HG02885 (cell line): ENCODE measurements at regions not wholly inside any gene's neighbourhood (a gene's known extent, or its start where the extent isn't known, plus 50 kb on each side); places are given as distances from the start of the nearest gene placed in this dataset.
A peak's percentile ranks its signal among the peaks of the same experiment; 100 is the strongest.
"Not testable (repeated sequence)": the region's sequence is repeated elsewhere in the genome, so short reads cannot be mapped to it uniquely, and the experiment has no call there.

Experiments used
- ATAC-seq: cut with Tn5 transposase; IDR thresholded peaks from one replicate; pipeline ENCODE4 v1.9.1; 2021; ENCODE audit warnings: mild to moderate bottlenecking; ENCODE audit not compliant: unreplicated experiment, poor library complexity

GRCh38 chr12:96085475-96085874 is 50.1 kb upstream of the LTA4H start:
- ATAC-seq = no peak

- ATAC-seq = not testable (repeated sequence)
Measured at GRCh38 chr12:96086190-96086589, 50.8 kb upstream of the LTA4H start.

DNA sequence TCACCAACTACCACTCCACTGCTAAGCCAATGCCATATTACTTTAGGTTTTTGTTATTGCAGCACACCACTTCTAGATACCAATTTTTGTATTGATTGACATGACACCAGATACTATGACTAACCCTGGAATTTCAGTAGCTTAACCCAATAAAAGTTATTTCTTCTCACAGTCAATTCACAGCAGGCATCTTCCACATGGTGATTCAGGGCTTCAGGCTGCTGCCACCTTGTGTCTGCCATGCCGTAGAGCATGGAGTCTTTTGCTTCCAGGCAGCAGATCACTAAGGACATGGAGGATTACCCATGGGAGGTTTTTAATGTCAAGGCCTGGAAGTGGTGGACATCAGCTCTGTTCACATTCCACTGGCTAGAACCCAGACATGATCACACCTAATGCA is 56.4 kb upstream of the LTA4H start:
- no peak for ATAC-seq

DNA sequence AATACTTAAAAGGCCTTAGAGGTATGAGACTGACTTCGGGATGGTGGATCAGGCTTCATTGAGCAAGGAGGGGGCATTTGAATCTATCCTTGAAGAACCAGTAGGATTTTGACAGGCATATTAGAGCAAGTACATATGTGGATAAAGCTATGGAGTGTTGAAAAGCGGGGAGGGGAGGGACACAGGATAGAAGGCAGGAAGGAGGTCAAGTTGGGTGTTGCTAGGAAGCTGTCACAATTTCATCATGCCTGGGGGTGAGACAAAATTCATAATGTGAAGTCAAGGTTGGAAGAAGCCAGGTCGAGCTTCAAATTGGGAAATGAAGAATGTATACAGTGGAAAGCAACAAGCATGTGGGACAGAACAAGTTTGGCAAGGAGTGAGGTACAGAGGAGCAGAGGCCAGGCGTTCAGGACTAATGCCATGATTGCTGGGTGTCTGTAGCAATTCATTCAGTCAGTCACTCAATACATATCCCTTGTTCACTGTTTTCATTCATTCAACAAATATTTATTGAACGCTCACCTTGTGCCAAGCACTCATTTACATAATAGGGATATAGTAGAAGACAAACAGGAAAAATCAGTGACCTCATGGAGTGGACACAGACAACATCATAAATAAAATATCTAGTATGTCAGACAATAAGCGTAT is 58.3 kb upstream of the LTA4H start:
- no peak for ATAC-seq

DNA sequence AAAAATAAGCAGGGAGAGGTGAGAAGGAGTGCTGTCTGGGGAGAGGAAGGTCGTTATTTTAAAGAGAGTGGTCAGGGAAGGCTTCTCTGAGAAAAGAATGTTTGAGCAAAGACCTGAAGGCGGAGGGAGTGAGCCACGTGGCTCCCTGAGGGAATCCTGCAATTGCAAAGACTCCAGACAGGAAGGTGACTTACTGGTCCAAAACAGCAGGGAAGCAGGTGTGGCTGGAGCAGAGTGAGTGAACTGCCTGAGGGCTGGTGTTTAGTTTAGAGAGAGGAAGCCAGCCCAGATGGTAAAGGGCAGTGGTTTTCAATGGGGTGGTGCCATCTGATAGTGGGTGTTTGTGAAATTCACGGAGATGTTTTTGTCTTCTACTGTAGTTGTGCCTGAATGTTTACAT is 58.8 kb upstream of the LTA4H start:
- ATAC-seq = no peak

DNA sequence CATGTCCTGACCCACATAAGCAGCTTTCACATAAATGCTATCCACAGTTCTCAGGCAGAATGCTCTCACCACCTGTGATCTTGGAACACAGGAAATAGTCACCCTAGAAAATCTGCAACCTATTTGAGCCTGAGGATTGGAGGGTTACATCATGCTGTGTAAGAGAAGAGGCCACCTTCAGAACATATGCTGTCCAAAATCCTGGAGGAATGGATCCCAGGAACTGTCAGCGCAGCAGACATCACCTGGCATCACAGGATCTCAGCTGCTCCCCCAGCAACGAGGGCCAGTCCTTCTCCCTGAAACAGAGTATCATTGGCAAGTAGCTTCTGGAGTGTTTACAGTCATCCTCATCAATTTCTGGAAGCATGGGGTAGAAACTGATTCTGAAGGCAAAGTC is 63.2 kb upstream of the LTA4H start:
- ATAC-seq = no peak

GRCh38 chr12:96099421-96099820 is 64.0 kb upstream of the LTA4H start:
- ATAC-seq = no peak

DNA sequence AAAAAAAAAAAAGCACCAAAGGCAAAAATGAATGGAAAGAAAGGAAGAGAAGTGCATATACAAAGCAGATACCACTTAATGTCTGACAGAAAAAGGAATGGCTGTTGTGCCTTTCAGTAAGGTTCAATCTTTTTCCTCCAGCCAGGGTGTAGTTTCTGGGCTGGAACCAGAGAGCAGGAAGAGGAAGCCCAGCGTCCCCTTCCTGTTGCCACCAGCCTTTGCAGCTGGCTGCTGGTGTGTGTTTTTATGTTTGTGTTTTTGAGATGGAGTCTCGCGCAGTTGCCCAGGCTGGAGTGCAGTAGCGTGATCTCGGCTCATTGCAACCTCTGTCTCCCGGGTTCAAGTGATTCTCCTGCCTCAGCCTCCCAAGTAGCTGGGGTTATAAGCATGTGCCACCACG is 64.6 kb upstream of the LTA4H start:
- ATAC-seq = no peak

- no peak for ATAC-seq
Measured at GRCh38 chr12:96101806-96102205, 66.4 kb upstream of the LTA4H start.

- no peak for ATAC-seq
Measured at GRCh38 chr12:96103067-96103644, 67.8 kb upstream of the LTA4H start.

DNA sequence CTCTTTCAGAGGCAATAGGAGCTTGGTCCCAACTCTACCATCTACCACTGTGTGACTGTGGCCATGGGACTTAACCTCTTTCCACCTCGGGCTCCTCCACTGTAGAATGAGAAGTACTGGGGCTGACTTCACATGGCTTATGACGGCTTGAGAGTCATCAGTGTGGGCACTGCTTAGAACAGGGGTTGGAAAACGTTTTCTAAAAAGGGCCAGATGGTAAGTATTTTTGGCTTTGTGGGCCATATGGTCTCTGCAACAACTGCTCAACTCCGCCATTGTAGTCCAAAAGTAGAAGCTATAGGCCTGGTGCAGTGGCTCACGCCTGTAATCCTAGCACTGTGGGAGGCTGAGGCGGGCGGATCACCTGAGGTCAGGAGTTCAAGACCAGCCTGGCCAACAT is 69.2 kb upstream of the LTA4H start:
- no peak for ATAC-seq

DNA sequence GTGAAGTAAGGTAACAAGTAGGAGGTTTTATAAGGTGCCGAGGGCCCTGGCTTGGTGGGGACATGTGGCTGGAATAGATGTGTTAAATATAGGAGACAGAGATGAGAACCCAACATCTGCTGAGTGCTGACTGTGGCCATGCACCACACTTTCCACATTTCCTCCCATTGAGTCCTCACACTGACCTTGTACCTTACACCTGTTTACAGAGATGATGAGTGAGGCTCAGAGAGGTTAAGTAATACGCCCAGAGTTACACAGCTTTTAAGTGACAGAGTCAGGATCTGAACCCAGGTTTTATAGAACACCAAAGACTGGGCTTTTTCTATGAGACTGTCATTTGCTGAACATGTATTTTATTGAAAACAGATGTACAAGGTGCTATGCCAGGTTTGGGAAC is 70.8 kb upstream of the LTA4H start:
- no peak for ATAC-seq

DNA sequence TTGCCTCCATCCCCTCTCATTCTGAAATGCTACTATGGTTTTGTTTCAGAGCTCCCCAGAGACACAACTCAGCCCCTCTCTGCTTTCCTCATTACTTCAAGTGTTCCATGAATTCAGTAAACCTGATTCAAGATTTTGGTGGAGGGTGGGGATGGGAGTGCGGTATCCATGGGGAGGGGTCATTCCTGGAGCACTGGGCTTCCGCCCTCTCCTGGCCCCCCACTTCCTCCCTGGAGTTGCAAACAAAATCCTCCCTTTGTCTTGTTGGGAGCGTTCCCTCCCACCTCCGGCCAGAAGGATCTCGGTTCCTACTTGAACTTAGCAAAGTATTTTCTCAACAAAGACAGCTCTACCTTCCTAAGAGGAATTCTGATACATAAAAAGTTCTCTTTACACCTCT is 71.8 kb upstream of the LTA4H start:
- no peak for ATAC-seq

GRCh38 chr12:96108321-96108720 is 72.9 kb upstream of the LTA4H start:
- no peak for ATAC-seq

DNA sequence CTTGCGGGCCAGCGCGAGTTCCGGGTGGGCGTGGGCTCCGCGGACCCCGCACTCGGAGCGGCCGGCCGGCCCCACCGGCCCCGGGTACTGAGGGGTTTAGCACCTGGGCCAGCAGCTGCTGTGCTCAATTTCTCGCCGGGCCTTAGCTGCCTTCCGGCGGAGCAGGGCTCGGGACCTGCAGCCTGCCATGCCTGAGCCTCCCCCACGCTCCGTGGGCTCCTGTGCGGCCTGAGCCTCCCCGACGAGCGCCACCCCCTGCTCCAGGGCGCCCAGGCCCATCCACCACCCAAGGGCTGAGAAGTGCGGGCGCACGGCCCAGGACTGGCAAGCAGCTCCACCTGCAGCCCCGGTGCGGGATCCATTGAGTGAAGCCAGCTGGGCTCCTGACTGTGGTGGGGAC is 73.6 kb upstream of the LTA4H start:
- not testable (repeated sequence) for ATAC-seq

DNA sequence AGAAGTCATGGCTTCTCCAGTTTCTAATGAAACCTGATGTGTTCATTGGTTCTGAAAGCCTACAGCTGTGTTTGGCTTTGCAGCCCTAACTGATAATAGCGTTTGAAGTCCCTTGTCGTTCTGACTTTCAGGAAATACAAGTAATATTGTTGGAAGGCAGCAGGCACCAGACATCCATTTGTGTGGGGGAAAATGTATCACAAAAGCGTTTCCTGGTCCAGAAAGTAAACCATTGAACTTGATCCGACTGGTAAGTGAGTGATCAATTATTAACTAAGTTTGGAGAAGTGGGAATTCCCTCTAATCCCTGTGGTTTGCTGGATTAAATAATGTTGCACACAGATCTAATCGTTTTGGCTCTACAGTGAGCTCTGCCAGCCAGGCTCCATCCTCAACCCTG is 77.3 kb upstream of the LTA4H start:
- no peak for ATAC-seq

- no peak for ATAC-seq
Measured at GRCh38 chr12:96117460-96117859, 76.7 kb upstream of the ELK3 start.

DNA sequence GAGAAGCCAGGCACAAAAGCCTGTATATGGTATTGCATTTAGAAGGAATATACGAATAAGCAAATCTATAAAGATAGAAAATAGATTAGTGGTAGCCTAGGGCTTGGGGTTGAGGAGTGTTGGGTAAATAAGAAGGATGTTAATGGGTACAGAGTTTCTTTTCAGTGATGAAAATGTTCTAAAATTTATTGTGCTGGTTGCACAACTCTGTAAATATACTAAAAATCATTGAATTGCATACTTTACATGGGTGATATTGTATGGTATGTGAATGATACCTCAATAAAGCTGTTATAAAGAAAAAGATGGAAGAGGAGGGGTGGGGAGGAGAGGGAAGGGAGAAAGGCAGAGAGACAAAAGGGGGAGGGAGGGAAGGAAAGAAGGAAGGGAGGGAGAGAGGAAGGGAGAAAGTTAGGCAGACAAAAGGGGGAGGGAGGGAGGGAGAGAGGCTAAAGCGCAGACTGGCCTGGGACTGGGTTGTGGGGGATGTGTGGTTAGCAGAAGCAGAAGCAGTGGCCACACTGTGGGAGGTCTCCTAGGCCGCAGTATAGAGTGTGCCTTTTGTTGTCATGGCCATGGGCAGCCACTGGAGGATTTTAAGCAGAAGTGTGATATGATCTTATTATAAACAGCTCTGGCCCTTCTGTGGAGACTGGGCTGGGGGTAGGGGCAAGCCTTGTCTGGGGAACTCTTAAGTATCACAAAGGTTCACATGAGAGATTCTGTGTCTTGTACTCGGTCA is 73.6 kb upstream of the ELK3 start:
- peak; percentile 95 for ATAC-seq

- ATAC-seq = peak; percentile 81
Measured at GRCh38 chr12:96121271-96121711, 72.9 kb upstream of the ELK3 start.

GRCh38 chr12:96128292-96128691 is 65.9 kb upstream of the ELK3 start:
- not testable (repeated sequence) for ATAC-seq

DNA sequence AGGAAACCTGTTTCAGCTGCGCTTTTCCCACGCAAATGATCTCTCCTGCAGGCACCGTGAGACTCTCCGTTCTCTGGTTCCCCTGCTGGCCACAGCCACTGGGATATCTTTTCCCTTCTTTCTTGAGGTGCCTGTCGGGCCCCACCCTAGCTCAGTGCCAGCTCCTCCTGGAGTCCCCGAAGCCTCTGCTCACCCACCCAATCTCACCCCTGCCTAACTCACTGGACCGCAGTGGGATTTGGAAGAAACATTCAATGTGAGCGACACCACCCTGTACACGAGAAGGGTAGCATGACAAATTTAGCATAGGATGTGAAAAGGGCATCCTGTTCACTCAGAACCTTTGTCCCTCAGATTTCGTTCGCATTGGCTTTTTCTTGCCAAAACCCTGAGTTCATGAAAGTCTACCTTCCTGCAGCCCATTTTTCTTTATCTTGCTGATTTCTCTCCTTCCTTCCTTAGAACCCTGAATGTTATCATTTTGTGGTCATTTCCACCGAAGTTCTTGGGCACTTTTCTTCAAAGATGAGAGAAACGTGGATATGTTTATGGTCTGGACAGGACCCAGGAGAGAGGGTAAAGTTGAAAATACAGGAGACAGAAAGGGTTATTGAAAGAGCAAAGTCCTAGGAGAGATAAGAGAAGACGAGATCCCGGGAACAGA is 63.6 kb upstream of the ELK3 start:
- ATAC-seq = no peak
